ENCODE measurements at regions not wholly inside any gene's neighbourhood (a gene's known extent, or its start where the extent isn't known, plus 50 kb on each side); places are given as distances from the start of the nearest gene placed in this dataset. TPM values are rescaled to one million over a fixed set of nuclear protein-coding genes. Genes with fewer than 3 reads are reported as not detected.

- H3K27me3 ChIP-seq (ENCODE audit: control insufficient read depth in 4 of 4, insufficient read depth in 4 of 4, low read length in 3 of 4) = no peaks in the 10 kb centered on the region
- H3K4me3 ChIP-seq (ENCODE audit: low read depth in 1 of 3, low read length in 3 of 3) = no peak overlapping the region
- H3K9ac ChIP-seq (ENCODE audit: low read depth in 1 of 2, low read length in 2 of 2) = no peak overlapping the region
- no peak overlapping the region for H3K27ac ChIP-seq (ENCODE audit: low read depth in 1 of 2, low read length in 2 of 2)
- DNase-seq (ENCODE audit: low spot score) = no peak
- WGBS = 70% methylated on average over 10 of the region's 10 CpGs
- TF ChIP-seq CTCF (IDR thresholded peaks at IDR 0.05; ENCODE audit: low read depth, low read length, missing input control) = no peak
- TF ChIP-seq FOXA2 (IDR thresholded peaks at IDR 0.05) = no peak
- no peak for TF ChIP-seq MAX (IDR thresholded peaks at IDR 0.05)
- TF ChIP-seq FOXA1 (IDR thresholded peaks at IDR 0.05) = no peak
- TF ChIP-seq JUND (IDR thresholded peaks at IDR 0.05) = no peak
- no peak for TF ChIP-seq GABPA (IDR thresholded peaks at IDR 0.05 in 1 of 2, conservative IDR thresholded peaks at IDR 0.05 in 1 of 2)
- TF ChIP-seq ZBTB33 (IDR thresholded peaks at IDR 0.05) = no peak
- H3K36me3 ChIP-seq (ENCODE audit: control insufficient read depth in 4 of 4, insufficient read depth in 3 of 4, low read depth in 1 of 4, low read length in 3 of 4) = no peaks in the 10 kb centered on the region
- H3K9me3 ChIP-seq (ENCODE audit: control insufficient read depth in 4 of 4, low read length in 3 of 4) = no peaks in the 10 kb centered on the region
- no peaks in the 10 kb centered on the region for H3K4me1 ChIP-seq (ENCODE audit: control insufficient read depth in 4 of 4, insufficient read depth in 4 of 4, low read length in 3 of 4)
These were observed 56.4 kb downstream of the MYCN start for GRCh38 chr2:15996536-15997423.

Small RNA genes lying in the stretch of these regions (small RNA-seq; reads per million reads assigned to genes)
- gene AC174048.1 (not detected), gene RF00561 (not detected)
